ENCODE measurements at regions not wholly inside any gene's neighbourhood (a gene's known extent, or its start where the extent isn't known, plus 50 kb on each side); places are given as distances from the start of the nearest gene placed in this dataset.

- TF ChIP-seq UBTF (IDR thresholded peaks at IDR 0.05; ENCODE audit: borderline replicate concordance in 1 of 2, low read depth in 2 of 2, low read length in 2 of 2) (no peak), PTTG1 (tag; IDR thresholded peaks at IDR 0.05; ENCODE audit: low read depth) (no peak), PHB (CRISPR knock-in tag; IDR thresholded peaks at IDR 0.05) (no peak), TAF15 (IDR thresholded peaks at IDR 0.05; ENCODE audit: low read depth, low read length) (no peak)
These were observed 413.6 kb downstream of the GXYLT1 start (continued) for GRCh38 chr12:41731061-41731460.

GRCh38 chr12:41724216-41724615, 420.5 kb downstream of the GXYLT1 start:
- Histone ChIP-seq H2AFZ (ENCODE audit: low read depth, low read length) (no peak overlapping the region), H3K9ac (ENCODE audit: insufficient read depth in 1 of 2, low read depth in 2 of 2, low read length in 2 of 2) (no peak overlapping the region), H3K4me1 (replicated peaks in 1 of 2; ENCODE audit: control insufficient read depth in 2 of 2, insufficient read depth in 2 of 2, low read length in 2 of 2) (no peaks in the 10 kb centered on the region), H3K4me3 (no peak overlapping the region), H3K4me2 (ENCODE audit: insufficient read depth, low read length) (no peak overlapping the region), H3K79me2 (ENCODE audit: control insufficient read depth, insufficient read depth, low read length) (no peaks in the 10 kb centered on the region), H3K9me1 (ENCODE audit: control insufficient read depth, insufficient read depth, low read length) (no peaks in the 10 kb centered on the region), H3K9me3 (replicated peaks; ENCODE audit: control insufficient read depth, insufficient read depth, low read depth, low read length) (no peaks in the 10 kb centered on the region), H3K36me3 (ENCODE audit: control insufficient read depth, insufficient read depth, low read length) (no peaks in the 10 kb centered on the region), H3K27me3 (ENCODE audit: control insufficient read depth in 2 of 2, insufficient read depth in 2 of 2, low read length in 2 of 2) (no peaks in the 10 kb centered on the region), H3K27ac (ENCODE audit: extremely low read depth, low read depth, low read length) (no peak overlapping the region), H4K20me1 (replicated peaks; ENCODE audit: control insufficient read depth, insufficient read depth, low read length) (no peaks in the 10 kb centered on the region)
- ATAC-seq: no peak
- no peak for DNase-seq (ENCODE audit: extremely low read depth in 1 of 4, low spot score in 3 of 4)
- CTCF ChIA-PET (ENCODE audit: low intra/inter-chr PET ratio): no interaction called here
- no peak for FAIRE-seq
- WGBS (ENCODE audit: insufficient coverage, low coverage, missing lambda C conversion rate): 0% methylated on average over 2 of the region's 2 CpGs
- POLR2A ChIA-PET: no interaction called here
- BruUV-seq (replicated peaks): no TSS peak
- in situ Hi-C loops (cut with MboI): no loop called here
- intact Hi-C loops (cut with micrococcal nuclease): no loop called here
- TF ChIP-seq CBX5 (IDR thresholded peaks at IDR 0.05; ENCODE audit: borderline replicate concordance, low read depth): no peak
- TF ChIP-seq PKNOX1 (IDR thresholded peaks at IDR 0.05): peak; percentile 44; the same call in 1 of the 2 replicates
- TF ChIP-seq CBX1 (IDR thresholded peaks at IDR 0.05; ENCODE audit: low read depth): no peak
- TF ChIP-seq NCOR1 (IDR thresholded peaks at IDR 0.05): no peak

All from K562 (cell line).